PC-3 (cell line): ENCODE measurements at regions not wholly inside any gene's neighbourhood (a gene's known extent, or its start where the extent isn't known, plus 50 kb on each side); places are given as distances from the start of the nearest gene placed in this dataset.

Experiments used
- ATAC-seq: fragments of 200-7000 bp; cut with Tn5 transposase; 2 replicates; pipeline ENCODE4 v1.9.1; 2020; ENCODE audit warnings: mild to moderate bottlenecking, moderate library complexity
- BruUV-seq: library from RNA; stranded (reverse); fragments of 400-500 nt; replicated peaks from 2 replicates; lab custom pipeline; 2021; lab: Mats Ljungman, UMichigan
- CTCF ChIA-PET: fragments of 300-600 bp; sonication (Branson Sonifier 250); formaldehyde crosslinking; loops from one replicate; lab custom pipeline; 2022; ENCODE audit warnings: antibody characterized with exemption; lab: Charles Lee
- POLR2A ChIA-PET: fragments of 300-600 bp; sonication (Branson Sonifier 250); formaldehyde crosslinking; loops from one replicate; lab custom pipeline; 2022; ENCODE audit warnings: antibody characterized with exemption; ENCODE audit not compliant: unreplicated experiment; lab: Charles Lee
- DNase-seq: peaks from one replicate; pipeline ENCODE4 v3.0.0-alpha.2; 2015
- H2AFZ ChIP-seq: fragments of 300-600 bp; sonication (generic); 2 replicates; pipeline ENCODE4 v1.6.0; 2016; ENCODE audit warnings: antibody characterized with exemption, low read length
- H3F3A ChIP-seq: fragments of 300-600 bp; sonication (generic); one replicate; pipeline ENCODE4 v1.6.0; 2017; ENCODE audit warnings: antibody characterized with exemption, low read length, control low read depth, mild to moderate bottlenecking; ENCODE audit not compliant: unreplicated experiment
- H3K27ac ChIP-seq: fragments of 300-600 bp; sonication (generic); 2 replicates; pipeline ENCODE4 v1.5.1; 2016; ENCODE audit warnings: mild to moderate bottlenecking, low read length
- H3K27me3 ChIP-seq: fragments of 300-600 bp; sonication (generic); 2 replicates; pipeline ENCODE4 v1.6.1; 2016; ENCODE audit warnings: low read length, mixed read lengths
- H3K36me3 ChIP-seq: fragments of 300-600 bp; sonication (generic); 2 replicates; pipeline ENCODE4 v1.6.1; 2016; ENCODE audit warnings: low read depth, mixed run types, low read length, mixed read lengths
- H3K4me1 ChIP-seq: fragments of 300-600 bp; sonication (generic); 2 replicates; pipeline ENCODE4 v1.5.1; 2016; ENCODE audit warnings: low read length; ENCODE audit not compliant: insufficient read depth
- H3K4me2 ChIP-seq: fragments of 300-600 bp; sonication (generic); 2 replicates; pipeline ENCODE4 v1.6.0; 2016; ENCODE audit warnings: low read length
- H3K4me3 ChIP-seq: fragments of 300-600 bp; sonication (generic); 2 replicates; pipeline ENCODE4 v1.5.1; 2016; ENCODE audit warnings: mild to moderate bottlenecking, low read length, mixed read lengths
- H3K79me2 ChIP-seq: fragments of 300-600 bp; sonication (generic); 2 replicates; pipeline ENCODE4 v1.6.1; 2017; ENCODE audit warnings: low read length, mixed read lengths
- H3K9ac ChIP-seq: fragments of 300-600 bp; sonication (generic); 2 replicates; pipeline ENCODE4 v1.6.0; 2016; ENCODE audit warnings: mild to moderate bottlenecking, low read length
- H3K9me2 ChIP-seq: fragments of 300-600 bp; sonication (generic); replicated peaks from 2 replicates; pipeline ENCODE4 v1.6.1; 2016; ENCODE audit warnings: mixed run types, low read length, mixed read lengths
- H3K9me3 ChIP-seq: fragments of 300-600 bp; sonication (generic); 2 replicates; pipeline ENCODE4 v1.6.1; 2016; ENCODE audit warnings: low read length, mixed read lengths
- H4K20me1 ChIP-seq: fragments of 300-600 bp; sonication (generic); 2 replicates; pipeline ENCODE4 v1.6.1; 2016; ENCODE audit warnings: low read length, mixed read lengths
- CTCF ChIP-seq: fragments of 300-600 bp; sonication (generic); conservative IDR thresholded peaks from 2 replicates; pipeline ENCODE4 v1.5.1; 2017; ENCODE audit warnings: antibody characterized with exemption, low read depth, mild to moderate bottlenecking, low read length
- EZH2 ChIP-seq: fragments of 300-600 bp; sonication (generic); IDR thresholded peaks from one replicate; pipeline ENCODE4 v1.6.1; 2017; ENCODE audit warnings: antibody characterized with exemption, mild to moderate bottlenecking, low read length; ENCODE audit not compliant: unreplicated experiment
- EZH2phosphoT487 ChIP-seq: fragments of 300-600 bp; sonication (generic); IDR thresholded peaks from 2 replicates; pipeline ENCODE4 v1.6.1; 2018; ENCODE audit warnings: mild to moderate bottlenecking, antibody characterized with exemption, low read length, borderline replicate concordance
- intact Hi-C: fragments of 100-400 bp; cut with micrococcal nuclease; formaldehyde crosslinking; loops from 2 replicates; pipeline ENCODE4 v1.9.0; 2023

DNA sequence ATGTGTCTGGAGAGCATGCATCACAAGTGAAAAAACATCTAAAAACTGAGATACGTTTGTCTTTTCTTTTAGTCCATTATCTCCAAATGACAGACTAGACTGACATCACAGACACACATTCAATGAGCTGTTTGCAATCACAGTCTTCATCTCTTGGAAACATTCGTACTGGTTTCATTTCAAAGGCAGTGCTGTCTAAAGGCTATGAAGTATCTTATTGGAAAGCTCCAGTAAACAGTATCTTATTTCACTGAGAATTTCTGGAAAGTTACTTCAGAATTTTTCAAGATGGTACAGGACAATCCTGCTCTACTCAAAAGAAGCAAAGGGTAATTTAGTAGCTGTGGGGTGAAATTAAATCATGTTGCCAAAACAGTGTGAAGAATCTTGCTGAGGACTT is 53.5 kb upstream of the TNFRSF19 start:
- no peak for TF ChIP-seq CTCF
- TF ChIP-seq EZH2: no peak
- TF ChIP-seq EZH2phosphoT487: no peak
- no peak overlapping the region for H3K27ac ChIP-seq
- H3K79me2 ChIP-seq: no peaks in the 10 kb centered on the region
- ATAC-seq: no peak
- no TSS peak for BruUV-seq
- CTCF ChIA-PET: no interaction called here
- H3F3A ChIP-seq: no peaks in the 10 kb centered on the region
- H3K36me3 ChIP-seq: no peaks in the 10 kb centered on the region
- H3K9ac ChIP-seq: no peak overlapping the region
- intact Hi-C loops: no loop called here
- POLR2A ChIA-PET: no interaction called here
- no peaks in the 10 kb centered on the region for H3K27me3 ChIP-seq
- peaks cover 2% of the 10 kb centered on the region; the same call in 1 of the 2 replicates for H3K4me1 ChIP-seq
- no peak for DNase-seq
- H3K9me2 ChIP-seq: no peaks in the 10 kb centered on the region
- no peaks in the 10 kb centered on the region for H4K20me1 ChIP-seq
- H3K4me2 ChIP-seq: no peak overlapping the region
- H2AFZ ChIP-seq: no peak overlapping the region
- no peaks in the 10 kb centered on the region for H3K9me3 ChIP-seq
- H3K4me3 ChIP-seq: no peak overlapping the region

- intact Hi-C loops: no loop called here
- no peak for ATAC-seq
These were observed 52.0 kb upstream of the TNFRSF19 start for GRCh38 chr13:23518231-23518630.

More at GRCh38 chr13:23518231-23518630, 52.0 kb upstream of the TNFRSF19 start:
- H3K36me3 ChIP-seq: no peaks in the 10 kb centered on the region
- H3K27me3 ChIP-seq: no peaks in the 10 kb centered on the region
- no peaks in the 10 kb centered on the region for H3K79me2 ChIP-seq
- H3K9ac ChIP-seq: no peak overlapping the region
- ChIA-PET POLR2A (no interaction called here), CTCF (no interaction called here)
- H3K9me2 ChIP-seq: no peaks in the 10 kb centered on the region
- H3K4me3 ChIP-seq: no peak overlapping the region
- BruUV-seq: no TSS peak
- no peaks in the 10 kb centered on the region for H3K4me1 ChIP-seq
- H4K20me1 ChIP-seq: no peaks in the 10 kb centered on the region
- no peak overlapping the region for H3K4me2 ChIP-seq
- no peaks in the 10 kb centered on the region for H3K9me3 ChIP-seq
- DNase-seq: no peak
- no peak overlapping the region for H2AFZ ChIP-seq
- TF ChIP-seq EZH2phosphoT487 (no peak), EZH2 (no peak), CTCF (no peak)
- H3F3A ChIP-seq: no peaks in the 10 kb centered on the region
- H3K27ac ChIP-seq: no peak overlapping the region
